B cell (primary cell): ENCODE measurements at regions not wholly inside any gene's neighbourhood (a gene's known extent, or its start where the extent isn't known, plus 50 kb on each side); places are given as distances from the start of the nearest gene placed in this dataset.
"Not testable (repeated sequence)": the region's sequence is repeated elsewhere in the genome, so short reads cannot be mapped to it uniquely, and the experiment has no call there.

Experiments used
- ATAC-seq: fragments of 200-7000 bp; cut with Tn5 transposase; one replicate; pipeline ENCODE4 v1.10.0; 2021; ENCODE audit warnings: low read depth, mild to moderate bottlenecking, moderate number of reproducible peaks, moderate library complexity
- CTCF ChIA-PET: fragments of 350-600 bp; sonication (Branson Sonifier 250); formaldehyde crosslinking; loops from one replicate; lab custom pipeline; 2021; ENCODE audit warnings: antibody characterized with exemption, inconsistent platforms; lab: Charles Lee
- POLR2A ChIA-PET: fragments of 350-600 bp; sonication (Branson Sonifier 250); formaldehyde crosslinking; loops from one replicate; lab custom pipeline; 2021; ENCODE audit warnings: antibody characterized with exemption; lab: Charles Lee
- DNase-seq: peaks from one replicate; pipeline ENCODE4 v3.0.0; 2013
- H2AFZ ChIP-seq: 2 replicates; pipeline ENCODE4 v1.6.1; 2012; ENCODE audit warnings: mild to moderate bottlenecking, low read depth, low read length; ENCODE audit not compliant: insufficient read depth, poor library complexity, severe bottlenecking
- H3K27ac ChIP-seq, 2 donors: 1 replicate in 1 of 2; 2 replicates in 1 of 2; pipeline ENCODE4 v1.5.1; 2012 to 2013; ENCODE audit warnings: low read length in 2 of 2, mild to moderate bottlenecking in 2 of 2, moderate library complexity in 1 of 2
- H3K27me3 ChIP-seq, 4 experiments: fragments of 200-600 bp in 1 of 4; sonication (generic) in 1 of 4; replicated peaks in 1 of 4; 1 replicate in 2 of 4; 2 replicates in 2 of 4; pipeline versions ENCODE4 v1.6.1 to v1.7.0; 2013 to 2016; ENCODE audit warnings: low read length in 3 of 4, mild to moderate bottlenecking in 2 of 4, mixed read lengths in 1 of 4, moderate library complexity in 1 of 4; ENCODE audit not compliant: insufficient read depth in 4 of 4, control insufficient read depth in 3 of 4; ENCODE audit errors: control extremely low read depth in 1 of 4
- H3K36me3 ChIP-seq, 2 experiments: replicated peaks in 1 of 2; 1 replicate in 1 of 2; 2 replicates in 1 of 2; pipeline versions ENCODE4 v1.6.1 to v1.7.1; 2013; ENCODE audit warnings: low read length in 1 of 2; ENCODE audit not compliant: insufficient read depth in 2 of 2, control insufficient read depth in 1 of 2; ENCODE audit errors: control extremely low read depth in 1 of 2, extremely low read depth in 1 of 2
- H3K4me1 ChIP-seq, 2 donors: fragments of 200-600 bp in 1 of 2; sonication (generic) in 1 of 2; 1 replicate in 1 of 2; 2 replicates in 1 of 2; pipeline versions ENCODE4 v1.5.1 to v1.6.1; 2013 to 2017; ENCODE audit warnings: low read length in 2 of 2; ENCODE audit not compliant: control insufficient read depth in 2 of 2, insufficient read depth in 2 of 2
- H3K4me2 ChIP-seq: replicated peaks from 2 replicates; pipeline ENCODE3; 2012; ENCODE audit warnings: mild to moderate bottlenecking, low read depth, low read length; ENCODE audit not compliant: poor library complexity, severe bottlenecking
- H3K4me3 ChIP-seq, 5 experiments: fragments of 200-600 bp in 1 of 5; sonication (generic) in 1 of 5; 1 replicate in 3 of 5; 2 replicates in 2 of 5; pipeline versions ENCODE4 v1.5.1 to v1.7.0; 2011 to 2016; ENCODE audit warnings: low read length in 4 of 5, mild to moderate bottlenecking in 4 of 5, low read depth in 2 of 5, control low read depth in 1 of 5, moderate library complexity in 1 of 5; ENCODE audit not compliant: insufficient read depth in 1 of 5; ENCODE audit errors: control extremely low read depth in 1 of 5, extremely low read depth in 1 of 5
- H3K79me2 ChIP-seq: fragments of 200-600 bp; sonication (generic); one replicate; pipeline ENCODE4 v1.6.0; 2016; ENCODE audit warnings: low read length; ENCODE audit not compliant: control insufficient read depth, insufficient read depth
- H3K9ac ChIP-seq: fragments of 200-600 bp; sonication (generic); 2 replicates; pipeline ENCODE4 v1.6.1; 2017; ENCODE audit warnings: mild to moderate bottlenecking, low read length, moderate library complexity
- H3K9me3 ChIP-seq, 3 donors: one replicate each; pipeline versions ENCODE4 v1.6.1 to v1.7.1; 2013; ENCODE audit warnings: low read length in 2 of 3; ENCODE audit not compliant: control insufficient read depth in 2 of 3, insufficient read depth in 1 of 3; ENCODE audit errors: control extremely low read depth in 1 of 3
- H4K20me1 ChIP-seq: 2 replicates; pipeline ENCODE4 v1.6.0; 2012; ENCODE audit warnings: mild to moderate bottlenecking, low read length; ENCODE audit not compliant: insufficient read depth, control insufficient read depth, poor library complexity, severe bottlenecking
- H3K27ac Mint-ChIP-seq: one replicate; pipeline ENCODE4 v1.8.0; 2021; ENCODE audit warnings: mixed read lengths
- H3K27me3 Mint-ChIP-seq: one replicate; pipeline ENCODE4 v1.8.0; 2021; ENCODE audit warnings: mixed read lengths
- H3K4me1 Mint-ChIP-seq: one replicate; pipeline ENCODE4 v1.8.0; 2021; ENCODE audit warnings: mixed read lengths
- H3K4me3 Mint-ChIP-seq: one replicate; pipeline ENCODE4 v1.8.0; 2021; ENCODE audit warnings: mixed read lengths
- H3K9me3 Mint-ChIP-seq: one replicate; pipeline ENCODE4 v1.8.0; 2022; ENCODE audit warnings: mixed read lengths; ENCODE audit not compliant: insufficient read depth
- CTCF ChIP-seq: fragments of 200-600 bp; IDR thresholded peaks from one replicate; pipeline ENCODE4 v1.8.0; 2022; ENCODE audit warnings: antibody characterized with exemption, mild to moderate bottlenecking
- EZH2 ChIP-seq: IDR thresholded peaks from 2 replicates; pipeline ENCODE4 v1.6.1; 2012; ENCODE audit warnings: borderline replicate concordance, low read depth, mild to moderate bottlenecking, moderate library complexity, low read length; ENCODE audit not compliant: insufficient read depth, poor library complexity, severe bottlenecking
- WGBS: methylation state at CpG from one replicate; pipeline ENCODE4 v1.1.5; 2013; ENCODE audit warnings: missing lambda C conversion rate; ENCODE audit not compliant: insufficient coverage; 5-methylcytosine and 5-hydroxymethylcytosine counted together
- intact Hi-C: fragments of 100-400 bp; cut with micrococcal nuclease; formaldehyde crosslinking; loops from one replicate; pipeline ENCODE4 v1.10.0; 2022

DNA sequence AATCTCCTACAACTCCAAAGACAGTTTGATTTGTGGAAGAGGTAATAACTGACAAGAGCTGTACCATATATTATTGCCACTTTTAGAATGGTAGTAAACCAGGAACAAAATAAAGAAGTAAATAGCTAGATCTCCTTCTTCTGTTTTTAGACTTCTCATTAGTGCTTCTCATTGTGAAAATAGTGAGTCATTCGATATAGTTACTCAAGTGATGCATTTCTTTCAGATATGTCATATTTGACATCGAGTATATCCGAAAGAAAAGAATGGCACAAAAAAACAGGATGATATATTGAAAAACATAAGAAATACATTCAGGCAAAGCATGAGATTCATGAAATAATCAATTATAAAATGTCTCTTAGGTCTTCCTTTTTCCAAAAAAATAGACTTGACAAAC lies 1346.1 kb downstream of the BRINP3 start:
- no peak for TF ChIP-seq EZH2
- no peak for TF ChIP-seq CTCF
- Histone ChIP-seq H3K9me3 (peaks cover 0 to 6% (median 0%) of the 10 kb centered on the region in 3 donors), H2AFZ (no peak overlapping the region), H3K36me3 (no peaks in the 10 kb centered on the region), H3K9ac (no peak overlapping the region), H3K4me1 (no peaks in the 10 kb centered on the region), H3K27me3 (no peaks in the 10 kb centered on the region), H3K4me2 (no peak overlapping the region), H3K79me2 (no peaks in the 10 kb centered on the region), H3K4me3 (no peak overlapping the region), H4K20me1 (no peaks in the 10 kb centered on the region), H3K27ac (no peak overlapping the region)
- intact Hi-C loops, result no loop called here
- DNase-seq (no peak), ATAC-seq (no peak)
- Mint-ChIP-seq H3K27me3 (no peaks in the 10 kb centered on the region), H3K9me3 (peaks cover 2% of the 10 kb centered on the region), H3K27ac (no peak overlapping the region), H3K4me3 (no peak overlapping the region), H3K4me1 (no peaks in the 10 kb centered on the region)
- ChIA-PET POLR2A (no interaction called here), CTCF (no interaction called here)
- no CpG with 5 or more reads among the region's 3 CpGs for WGBS

DNA sequence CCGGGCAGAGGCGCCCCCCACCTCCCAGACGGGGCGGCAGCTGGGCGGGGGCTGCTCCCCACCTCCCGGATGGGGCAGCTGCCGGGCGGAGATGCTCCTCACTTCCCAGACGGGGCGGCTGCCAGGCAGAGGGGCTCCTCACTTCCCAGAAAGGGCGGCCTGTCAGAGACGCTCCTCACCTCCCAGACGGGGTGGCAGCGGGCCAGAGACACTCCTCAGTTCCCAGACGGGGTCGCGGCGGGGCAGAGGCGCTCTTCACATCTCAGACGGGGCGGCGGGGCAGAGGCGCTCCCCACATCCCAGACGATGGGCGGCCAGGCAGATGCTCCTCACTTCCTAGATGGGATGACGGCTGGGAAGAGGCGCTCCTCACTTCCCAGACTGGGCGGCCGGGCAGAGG lies 1337.9 kb downstream of the BRINP3 start:
- DNase-seq, intact Hi-C loops, H3K4me3 ChIP-seq, H3K27me3 Mint-ChIP-seq, H3K36me3 ChIP-seq, H3K27ac ChIP-seq, H4K20me1 ChIP-seq, ATAC-seq, CTCF ChIA-PET, H3K4me2 ChIP-seq, H3K79me2 ChIP-seq, H3K9ac ChIP-seq, H3K27ac Mint-ChIP-seq, H3K27me3 ChIP-seq, H3K4me1 Mint-ChIP-seq, H2AFZ ChIP-seq, H3K9me3 Mint-ChIP-seq, H3K4me1 ChIP-seq, POLR2A ChIA-PET, H3K4me3 Mint-ChIP-seq: not testable (repeated sequence)
- H3K9me3 ChIP-seq, result peaks cover 0 to 16% (median 0%) of the 10 kb centered on the region in 3 donors
- WGBS, result 98% methylated on average over 20 of the region's 29 CpGs
